Daoy (cell line): ENCODE measurements at regions not wholly inside any gene's neighbourhood (a gene's known extent, or its start where the extent isn't known, plus 50 kb on each side); places are given as distances from the start of the nearest gene placed in this dataset.
"Not testable (repeated sequence)": the region's sequence is repeated elsewhere in the genome, so short reads cannot be mapped to it uniquely, and the experiment has no call there.

Source experiments
- DNase-seq: peaks from one replicate; pipeline ENCODE4 v3.0.0-alpha.2; 2015; ENCODE audit warnings: low read depth

DNA sequence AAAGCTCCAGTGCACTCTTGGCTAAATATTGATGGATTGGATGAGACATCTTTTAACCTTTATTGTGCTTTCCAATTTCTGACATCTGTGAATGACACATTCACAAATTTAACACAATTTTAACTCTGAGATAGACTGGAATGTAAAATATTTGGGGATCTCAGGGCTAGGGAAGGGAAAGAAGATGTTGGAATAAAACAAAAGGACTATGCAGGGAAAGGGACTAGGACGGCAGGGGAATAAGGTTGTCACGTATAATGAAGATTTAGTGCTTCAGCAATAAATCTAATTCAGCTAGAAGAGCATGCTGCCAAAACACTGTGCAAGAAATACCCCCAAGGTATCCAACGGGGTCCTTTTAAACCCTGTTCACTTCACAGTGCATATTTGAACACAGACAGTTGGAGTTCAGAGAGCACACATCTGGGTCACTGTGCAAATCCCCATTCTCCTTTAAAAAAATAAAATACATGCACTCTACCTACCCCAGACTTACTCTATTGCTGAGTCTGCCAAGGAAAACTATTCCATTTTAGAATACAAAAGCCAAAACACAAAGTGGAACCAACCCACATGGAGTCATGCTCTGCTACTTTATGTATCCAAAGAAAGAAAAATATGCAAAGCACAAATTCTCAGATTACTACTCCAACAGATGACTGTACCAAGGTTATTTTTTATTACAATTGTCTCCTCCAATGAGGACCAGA is 151.0 kb upstream of the RSPO3 start:
- DNase-seq: no peak

DNA sequence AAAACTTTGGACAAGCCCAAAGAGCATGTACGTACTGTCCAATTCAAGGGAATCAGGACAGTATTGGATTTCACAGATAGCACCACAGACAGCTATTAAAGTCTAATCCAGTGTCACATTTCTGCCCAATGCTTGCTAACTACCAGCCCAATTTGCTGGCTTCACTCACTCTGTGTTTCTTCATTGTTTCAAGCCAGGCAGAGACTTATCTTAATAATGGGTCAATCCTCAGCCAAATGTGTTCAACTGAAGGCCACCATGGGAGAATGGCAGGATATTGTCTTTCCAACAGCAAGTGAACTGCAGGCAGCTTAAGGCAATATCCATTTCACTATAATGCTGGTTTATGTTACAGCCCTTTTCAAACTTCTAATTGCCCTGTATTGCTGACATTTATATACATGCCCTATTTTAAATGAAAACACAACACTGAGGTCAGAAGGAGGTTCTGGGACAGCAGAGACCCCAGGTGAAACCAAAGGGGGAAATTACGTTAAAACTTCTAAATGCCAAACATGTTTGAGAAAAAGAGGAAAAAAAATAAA is 142.1 kb upstream of the RSPO3 start:
- DNase-seq: no peak

- DNase-seq: no peak
These were observed 134.7 kb upstream of the RSPO3 start for GRCh38 chr6:126983779-126984178.

DNA sequence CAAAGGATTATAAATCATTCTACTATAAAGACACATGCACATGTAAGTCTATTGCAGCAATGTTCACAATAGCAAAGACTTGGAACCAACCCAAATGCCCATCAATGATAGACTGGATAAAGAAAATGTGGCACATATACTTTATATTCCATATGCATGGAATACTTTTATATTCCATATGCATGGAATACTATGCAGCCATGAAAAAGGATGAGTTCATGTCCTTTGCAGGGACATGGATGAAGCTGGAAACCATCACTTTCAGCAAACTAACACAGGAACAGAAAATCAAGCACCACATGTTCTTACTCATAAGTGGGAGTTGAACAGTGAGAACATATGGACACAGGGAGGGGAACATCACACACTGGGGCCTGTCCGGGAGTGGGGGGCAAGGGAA is 130.3 kb upstream of the RSPO3 start:
- not testable (repeated sequence) for DNase-seq

DNA sequence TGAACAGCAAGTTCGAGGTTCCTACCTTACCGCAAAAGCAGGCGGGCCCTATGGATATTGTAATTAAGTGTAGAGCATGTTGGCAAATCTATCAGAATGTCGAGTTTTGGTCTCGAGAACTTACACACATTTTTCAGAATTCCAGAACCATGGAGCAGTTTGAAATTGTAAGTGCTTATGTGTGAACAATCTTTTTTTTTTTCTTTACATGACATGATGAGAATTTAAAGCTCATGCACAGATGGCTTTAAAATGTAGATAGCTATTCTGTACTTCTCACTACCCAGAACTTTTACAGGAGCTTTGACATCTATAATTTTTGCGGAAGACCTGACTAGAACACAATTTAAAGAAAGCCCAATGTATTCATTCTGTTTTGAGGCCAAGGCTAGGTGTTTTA is 117.8 kb upstream of the RSPO3 start:
- no peak for DNase-seq

- DNase-seq: no peak
These were observed 104.6 kb upstream of the RSPO3 start for GRCh38 chr6:127013865-127014264.

DNA sequence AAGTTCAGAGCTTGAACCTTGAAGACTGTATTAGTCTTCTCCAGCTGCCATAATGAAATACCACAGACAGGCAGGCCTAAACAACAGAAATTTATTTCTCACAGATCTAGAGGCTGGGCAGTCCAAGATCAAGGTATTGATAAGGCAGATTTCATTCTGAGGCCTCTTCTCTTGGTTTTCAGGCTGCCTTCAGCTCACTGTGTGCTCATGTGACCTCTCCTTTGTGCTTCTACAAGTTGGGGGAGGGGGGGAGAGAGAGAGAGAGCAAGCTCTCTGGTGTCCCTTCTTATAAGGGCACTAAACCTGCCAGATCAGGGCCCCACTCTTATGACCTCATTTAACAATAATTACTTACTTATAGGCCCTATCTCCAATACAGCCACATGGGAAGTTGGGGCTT is 102.6 kb upstream of the RSPO3 start:
- DNase-seq: no peak

DNA sequence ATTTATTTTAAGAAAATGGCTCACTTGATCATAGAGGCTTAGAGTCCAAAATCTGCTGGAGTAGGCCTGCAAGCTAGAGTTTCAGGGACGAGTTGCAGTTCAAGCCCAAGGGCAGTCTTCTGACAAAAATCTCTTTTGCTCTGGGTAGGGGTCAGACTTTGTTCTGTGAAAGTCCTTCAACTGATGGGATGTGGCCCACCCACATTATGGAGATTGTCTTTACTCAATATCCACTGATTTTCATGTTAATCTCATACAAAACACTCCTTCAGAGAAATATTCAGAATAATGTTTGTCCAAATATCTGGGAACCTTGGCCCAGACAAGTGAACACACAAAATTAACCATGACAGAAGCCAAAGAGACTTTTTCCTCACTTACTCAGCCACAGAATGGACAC is 98.6 kb upstream of the RSPO3 start:
- no peak for DNase-seq

GRCh38 chr6:127022302-127022701 is 96.2 kb upstream of the RSPO3 start:
- DNase-seq: no peak

- no peak for DNase-seq
These were observed 95.3 kb upstream of the RSPO3 start for GRCh38 chr6:127023001-127023778.

GRCh38 chr6:127026247-127026646 is 92.2 kb upstream of the RSPO3 start:
- no peak for DNase-seq

- DNase-seq: no peak
These were observed 88.4 kb upstream of the RSPO3 start for GRCh38 chr6:127030111-127030510.

GRCh38 chr6:127030836-127031235 is 87.6 kb upstream of the RSPO3 start:
- no peak for DNase-seq

DNA sequence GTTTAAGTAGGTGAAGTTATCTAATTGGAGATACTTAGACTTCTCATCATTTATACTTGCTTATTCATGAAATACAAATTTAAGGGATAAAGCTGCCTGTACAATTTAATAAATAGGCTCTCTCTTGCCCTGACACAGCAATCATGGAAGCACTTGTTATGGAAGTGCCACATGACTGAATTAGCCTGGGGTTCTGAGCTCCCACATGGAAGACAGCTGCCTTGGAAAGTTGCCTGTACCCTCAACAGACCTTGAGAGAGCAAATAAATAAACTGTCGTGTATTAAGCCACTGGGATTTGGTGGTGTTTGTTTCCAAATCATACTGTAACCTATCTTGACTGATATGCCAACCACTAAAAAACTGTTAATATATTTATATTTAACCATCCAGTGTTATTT is 87.0 kb upstream of the RSPO3 start:
- no peak for DNase-seq

- no peak for DNase-seq
These were observed 85.5 kb upstream of the RSPO3 start for GRCh38 chr6:127032971-127033370.

GRCh38 chr6:127051571-127052260 is 66.8 kb upstream of the RSPO3 start:
- no peak for DNase-seq

DNA sequence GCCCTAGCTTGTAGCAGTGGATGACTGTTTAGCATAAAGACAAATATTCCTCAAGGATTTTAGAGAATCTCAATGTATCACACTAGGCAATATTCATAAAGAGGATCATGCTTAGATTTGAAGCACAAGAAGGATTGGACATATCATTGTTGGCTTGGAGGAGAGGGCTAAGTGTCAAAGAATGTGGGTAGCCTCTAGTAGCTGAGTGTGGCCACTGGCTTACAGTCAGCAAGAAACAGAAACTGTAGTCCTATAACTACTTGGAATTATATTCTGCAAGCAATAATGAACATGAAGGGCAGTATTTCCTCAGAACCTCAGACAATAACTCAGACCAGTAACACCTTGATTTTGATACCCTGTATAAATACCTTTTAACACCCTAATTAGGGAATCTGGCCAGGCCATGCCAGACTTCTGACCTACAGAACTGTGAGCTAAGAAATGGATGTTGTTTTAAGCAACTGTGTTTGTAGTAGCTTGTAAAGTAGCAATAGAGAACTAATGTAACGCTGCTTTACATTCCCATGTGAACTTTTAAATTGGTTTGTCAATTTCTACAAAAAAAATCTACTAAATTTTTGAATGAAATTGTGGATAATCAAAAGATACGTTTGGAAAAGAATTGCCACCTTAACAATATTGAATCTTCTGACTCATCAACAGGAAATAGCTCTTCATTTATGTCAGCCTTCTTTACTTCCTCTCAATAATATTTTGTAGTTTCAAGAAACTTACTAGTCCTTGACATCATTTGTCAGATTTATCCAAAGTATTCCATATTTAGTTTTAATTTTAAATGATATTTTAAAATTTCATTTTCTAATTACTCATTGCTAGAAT is 65.2 kb upstream of the RSPO3 start:
- no peak for DNase-seq

GRCh38 chr6:127053875-127054235 is 64.6 kb upstream of the RSPO3 start:
- DNase-seq: no peak

DNA sequence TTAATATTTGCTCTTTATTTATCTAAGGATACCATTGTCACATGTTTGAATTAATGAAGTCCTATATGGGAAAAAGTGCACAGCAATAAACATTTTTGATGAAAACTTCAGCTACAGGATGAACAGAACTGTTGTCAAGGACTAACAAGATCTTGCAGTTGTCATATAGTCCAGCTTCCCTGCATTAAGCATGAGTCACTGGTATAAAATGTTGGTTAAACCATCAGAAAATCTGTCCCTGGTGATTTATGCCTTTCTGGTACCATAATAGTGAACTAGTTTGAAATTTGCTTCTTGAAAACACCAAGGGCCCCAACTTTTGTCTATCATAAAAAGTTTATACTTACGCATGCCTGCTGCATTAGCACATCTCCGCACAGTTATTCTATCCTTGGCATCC is 60.4 kb upstream of the RSPO3 start:
- no peak for DNase-seq

DNA sequence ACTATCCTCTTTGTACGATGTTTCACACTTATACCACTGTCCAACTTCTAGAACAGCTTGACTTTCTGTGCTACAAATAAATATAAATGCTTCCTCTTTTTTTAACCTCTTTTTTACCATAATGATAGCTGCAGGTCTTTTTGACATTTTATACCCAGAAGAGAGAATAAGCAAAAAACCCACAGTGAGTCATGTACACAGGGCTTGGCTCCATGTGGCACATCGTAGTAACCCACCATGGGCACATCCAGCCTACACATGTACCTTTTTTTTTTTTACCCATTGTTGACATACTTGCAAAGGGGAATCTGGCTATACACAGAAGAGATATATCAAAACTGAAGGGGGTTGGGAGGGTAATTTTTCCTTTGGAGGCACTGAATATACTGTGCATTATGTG is 59.5 kb upstream of the RSPO3 start:
- no peak for DNase-seq
